Neural progenitor cell (in vitro differentiated cells): ENCODE measurements at regions not wholly inside any gene's neighbourhood (a gene's known extent, or its start where the extent isn't known, plus 50 kb on each side); places are given as distances from the start of the nearest gene placed in this dataset.

Source experiments
- DNase-seq: peaks from one replicate; pipeline ENCODE4 v3.0.0-alpha.2; 2016; ENCODE audit warnings: low spot score
- H2AFZ ChIP-seq: fragments of 200-600 bp; sonication (generic); replicated peaks from 2 replicates; pipeline ENCODE4 v1.6.1; 2016; ENCODE audit warnings: antibody characterized with exemption
- H3F3A ChIP-seq: fragments of 200-600 bp; sonication (generic); 2 replicates; pipeline ENCODE4 v1.6.1; 2016; ENCODE audit warnings: antibody characterized with exemption, low read depth
- H3K27ac ChIP-seq: fragments of 200-600 bp; sonication (generic); 2 replicates; pipeline ENCODE4 v1.5.1; 2016; ENCODE audit warnings: mild to moderate bottlenecking
- H3K27me3 ChIP-seq: fragments of 200-600 bp; sonication (generic); 2 replicates; pipeline ENCODE4 v1.6.1; 2016; ENCODE audit warnings: mild to moderate bottlenecking, moderate library complexity
- H3K36me3 ChIP-seq: fragments of 200-600 bp; sonication (generic); 2 replicates; pipeline ENCODE4 v1.5.1; 2016
- H3K4me1 ChIP-seq: fragments of 200-600 bp; sonication (generic); 2 replicates; pipeline ENCODE4 v1.6.1; 2016; ENCODE audit warnings: mixed run types
- H3K4me2 ChIP-seq: fragments of 200-600 bp; sonication (generic); 2 replicates; pipeline ENCODE4 v1.6.1; 2016
- H3K4me3 ChIP-seq: fragments of 200-600 bp; sonication (generic); 2 replicates; pipeline ENCODE4 v1.5.1; 2016
- H3K79me2 ChIP-seq: fragments of 200-600 bp; sonication (generic); 2 replicates; pipeline ENCODE4 v1.6.1; 2016; ENCODE audit warnings: low read depth
- H3K9ac ChIP-seq: fragments of 200-600 bp; sonication (generic); 2 replicates; pipeline ENCODE4 v1.6.1; 2016
- H3K9me3 ChIP-seq: fragments of 200-600 bp; sonication (generic); 2 replicates; pipeline ENCODE4 v1.5.1; 2016; ENCODE audit warnings: low read depth
- H4K20me1 ChIP-seq: fragments of 200-600 bp; sonication (generic); 2 replicates; pipeline ENCODE4 v1.6.1; 2016; ENCODE audit warnings: low read depth
- H3K27ac Mint-ChIP-seq: 3 replicates; pipeline ENCODE4 v1.8.0; 2021; ENCODE audit warnings: mixed read lengths
- H3K27me3 Mint-ChIP-seq: 2 replicates; pipeline ENCODE4 v1.8.0; 2022; ENCODE audit warnings: low read depth, mild to moderate bottlenecking, inconsistent platforms, moderate library complexity, mixed read lengths; ENCODE audit not compliant: insufficient read depth
- H3K36me3 Mint-ChIP-seq: 3 replicates; pipeline ENCODE4 v1.8.0; 2021; ENCODE audit warnings: mixed read lengths
- H3K4me1 Mint-ChIP-seq: 3 replicates; pipeline ENCODE4 v1.8.0; 2021; ENCODE audit warnings: mixed read lengths
- H3K4me3 Mint-ChIP-seq: 3 replicates; pipeline ENCODE4 v1.8.0; 2021; ENCODE audit warnings: mild to moderate bottlenecking, moderate library complexity, mixed read lengths
- H3K9me3 Mint-ChIP-seq: 3 replicates; pipeline ENCODE4 v1.8.0; 2020; ENCODE audit warnings: mixed read lengths
- CTCF ChIP-seq: fragments of 200-600 bp; sonication (generic); IDR thresholded peaks from 2 replicates; pipeline ENCODE4 v1.5.1; 2017; ENCODE audit warnings: antibody characterized with exemption, mild to moderate bottlenecking
- EZH2 ChIP-seq: fragments of 200-600 bp; sonication (generic); IDR thresholded peaks from 2 replicates; pipeline ENCODE4 v1.6.1; 2017; ENCODE audit warnings: antibody characterized with exemption, mild to moderate bottlenecking, moderate library complexity
- EZH2phosphoT487 ChIP-seq: fragments of 200-600 bp; sonication (generic); IDR thresholded peaks from 2 replicates; pipeline ENCODE4 v1.6.1; 2017; ENCODE audit warnings: antibody characterized with exemption

- Histone ChIP-seq H3K9me3 (no peaks in the 10 kb centered on the region), H3F3A (no peaks in the 10 kb centered on the region), H3K27ac (no peak overlapping the region), H3K9ac (no peak overlapping the region), H3K4me2 (no peak overlapping the region), H3K36me3 (no peaks in the 10 kb centered on the region), H2AFZ (no peak overlapping the region), H3K79me2 (no peaks in the 10 kb centered on the region), H4K20me1 (no peaks in the 10 kb centered on the region), H3K4me1 (no peaks in the 10 kb centered on the region), H3K4me3 (no peak overlapping the region), H3K27me3 (no peaks in the 10 kb centered on the region)
- DNase-seq = no peak
- Mint-ChIP-seq H3K4me3 (no peak overlapping the region), H3K9me3 (no peaks in the 10 kb centered on the region), H3K27ac (no peak overlapping the region), H3K36me3 (no peaks in the 10 kb centered on the region), H3K4me1 (no peaks in the 10 kb centered on the region), H3K27me3 (no peaks in the 10 kb centered on the region)
- TF ChIP-seq EZH2phosphoT487 = no peak
- no peak for TF ChIP-seq EZH2
- TF ChIP-seq CTCF = no peak
Observed at GRCh38 chr3:87564438-87564837, 288.1 kb upstream of the POU1F1 start.

GRCh38 chr3:87563712-87564111 lies 287.3 kb upstream of the POU1F1 start:
- Mint-ChIP-seq H3K27me3 (no peaks in the 10 kb centered on the region), H3K4me1 (no peaks in the 10 kb centered on the region), H3K9me3 (no peaks in the 10 kb centered on the region), H3K27ac (no peak overlapping the region), H3K4me3 (no peak overlapping the region), H3K36me3 (no peaks in the 10 kb centered on the region)
- Histone ChIP-seq H3K4me2 (no peak overlapping the region), H3K79me2 (no peaks in the 10 kb centered on the region), H3K9me3 (no peaks in the 10 kb centered on the region), H3K27me3 (no peaks in the 10 kb centered on the region), H4K20me1 (no peaks in the 10 kb centered on the region), H3K27ac (no peak overlapping the region), H3K9ac (no peak overlapping the region), H3K4me3 (no peak overlapping the region), H3F3A (no peaks in the 10 kb centered on the region), H2AFZ (no peak overlapping the region), H3K36me3 (no peaks in the 10 kb centered on the region), H3K4me1 (no peaks in the 10 kb centered on the region)
- TF ChIP-seq CTCF (no peak), EZH2 (no peak), EZH2phosphoT487 (no peak)
- DNase-seq = no peak

GRCh38 chr3:87558492-87558891 lies 282.1 kb upstream of the POU1F1 start:
- H3K4me1 Mint-ChIP-seq = no peaks in the 10 kb centered on the region
- H3K9ac ChIP-seq = no peak overlapping the region
- no peaks in the 10 kb centered on the region for H3K9me3 ChIP-seq
- H3K27me3 Mint-ChIP-seq = no peaks in the 10 kb centered on the region
- H3K4me3 ChIP-seq = no peak overlapping the region
- no peaks in the 10 kb centered on the region for H3K4me1 ChIP-seq
- H3K4me3 Mint-ChIP-seq = no peak overlapping the region
- H3K9me3 Mint-ChIP-seq = no peaks in the 10 kb centered on the region
- no peak overlapping the region for H3K27ac Mint-ChIP-seq
- H2AFZ ChIP-seq = peak overlapping the region; percentile 1
- DNase-seq = no peak
- H3K36me3 ChIP-seq = no peaks in the 10 kb centered on the region
- H3F3A ChIP-seq = no peaks in the 10 kb centered on the region
- no peak overlapping the region for H3K27ac ChIP-seq
- H3K36me3 Mint-ChIP-seq = no peaks in the 10 kb centered on the region
- TF ChIP-seq EZH2 = no peak
- no peak for TF ChIP-seq CTCF
- no peak for TF ChIP-seq EZH2phosphoT487
- H3K27me3 ChIP-seq = no peaks in the 10 kb centered on the region
- H3K4me2 ChIP-seq = no peak overlapping the region
- H4K20me1 ChIP-seq = no peaks in the 10 kb centered on the region
- H3K79me2 ChIP-seq = no peaks in the 10 kb centered on the region

- Histone ChIP-seq H3K27me3 (no peaks in the 10 kb centered on the region), H3K79me2 (no peaks in the 10 kb centered on the region), H3K27ac (no peak overlapping the region), H3K36me3 (no peaks in the 10 kb centered on the region), H3K4me1 (peaks cover 6% of the 10 kb centered on the region), H3K4me3 (no peak overlapping the region), H2AFZ (no peak overlapping the region), H3K4me2 (no peak overlapping the region), H3K9ac (no peak overlapping the region), H3F3A (no peaks in the 10 kb centered on the region), H4K20me1 (no peaks in the 10 kb centered on the region), H3K9me3 (no peaks in the 10 kb centered on the region)
- no peaks in the 10 kb centered on the region for H3K27me3 Mint-ChIP-seq
- no peaks in the 10 kb centered on the region for H3K9me3 Mint-ChIP-seq
- DNase-seq = no peak
- no peaks in the 10 kb centered on the region for H3K36me3 Mint-ChIP-seq
- H3K4me1 Mint-ChIP-seq = peaks cover 8% of the 10 kb centered on the region
- no peak overlapping the region for H3K27ac Mint-ChIP-seq
- H3K4me3 Mint-ChIP-seq = no peak overlapping the region
- TF ChIP-seq CTCF (no peak), EZH2 (no peak), EZH2phosphoT487 (no peak)
Observed at GRCh38 chr3:87555290-87555689, 278.9 kb upstream of the POU1F1 start.
